H1 (cell line): ENCODE measurements at regions not wholly inside any gene's neighbourhood (a gene's known extent, or its start where the extent isn't known, plus 50 kb on each side); places are given as distances from the start of the nearest gene placed in this dataset.

Experiments used
- CEBPB ChIP-seq: IDR thresholded peaks from 2 replicates; pipeline ENCODE4 v1.6.1; 2012; ENCODE audit warnings: low read depth, low read length
- CHD2 ChIP-seq: IDR thresholded peaks from 2 replicates; pipeline ENCODE4 v1.6.1; 2012; ENCODE audit warnings: low read length, improper control_type of control experiment
- CHD7 ChIP-seq: fragments of 300-600 bp; sonication (generic); IDR thresholded peaks from 2 replicates; pipeline ENCODE4 v1.7.1; 2012; ENCODE audit warnings: low read length, moderate library complexity, mild to moderate bottlenecking, inconsistent platforms; ENCODE audit not compliant: insufficient replicate concordance
- CREB1 ChIP-seq: IDR thresholded peaks from 2 replicates; pipeline ENCODE4 v1.6.1; 2012; ENCODE audit warnings: inconsistent platforms
- EGR1 ChIP-seq: IDR thresholded peaks from 2 replicates; pipeline ENCODE4 v1.6.1; 2011; ENCODE audit warnings: low read depth, low read length, borderline replicate concordance
- JUN ChIP-seq: IDR thresholded peaks from 2 replicates; pipeline ENCODE4 v1.6.1; 2011; ENCODE audit warnings: low read depth, mild to moderate bottlenecking, improper control_type of control experiment, low read length
- KDM1A ChIP-seq: fragments of 200-600, 300-600 bp; sonication (generic); IDR thresholded peaks from 2 replicates; pipeline ENCODE4 v1.7.1; 2016; ENCODE audit warnings: mild to moderate bottlenecking, low read length, borderline replicate concordance
- KDM5A ChIP-seq: fragments of 200-600 bp; IDR thresholded peaks from 2 replicates; pipeline ENCODE4 v1.7.1; 2012; ENCODE audit warnings: mild to moderate bottlenecking, low read length, inconsistent platforms, mixed read lengths
- RAD21 ChIP-seq, 2 experiments: IDR thresholded peaks in 1 of 2; conservative IDR thresholded peaks in 1 of 2; 2 replicates each; pipeline ENCODE4 v1.6.1; 2011; ENCODE audit warnings: low read depth in 2 of 2, low read length in 2 of 2, improper control_type of control experiment in 1 of 2, inconsistent platforms in 1 of 2, mild to moderate bottlenecking in 1 of 2, moderate library complexity in 1 of 2
- SAP30 ChIP-seq: fragments of 300-600 bp; sonication (generic); IDR thresholded peaks from 2 replicates; pipeline ENCODE4 v1.7.1; 2012; ENCODE audit warnings: low read length, moderate library complexity, mild to moderate bottlenecking, inconsistent platforms; ENCODE audit not compliant: insufficient read depth, insufficient replicate concordance
- TAF7 ChIP-seq: optimal IDR thresholded peaks from 2 replicates; pipeline ENCODE3; 2011; ENCODE audit warnings: low read depth, mild to moderate bottlenecking, inconsistent platforms, low read length, moderate library complexity, borderline replicate concordance
- TBP ChIP-seq: IDR thresholded peaks from 2 replicates; pipeline ENCODE4 v1.6.1; 2011; ENCODE audit warnings: low read depth, low read length, improper control_type of control experiment
- TEAD4 ChIP-seq: IDR thresholded peaks from 2 replicates; pipeline ENCODE4 v1.6.1; 2012; ENCODE audit warnings: low read depth, low read length, inconsistent platforms, mixed read lengths

DNA sequence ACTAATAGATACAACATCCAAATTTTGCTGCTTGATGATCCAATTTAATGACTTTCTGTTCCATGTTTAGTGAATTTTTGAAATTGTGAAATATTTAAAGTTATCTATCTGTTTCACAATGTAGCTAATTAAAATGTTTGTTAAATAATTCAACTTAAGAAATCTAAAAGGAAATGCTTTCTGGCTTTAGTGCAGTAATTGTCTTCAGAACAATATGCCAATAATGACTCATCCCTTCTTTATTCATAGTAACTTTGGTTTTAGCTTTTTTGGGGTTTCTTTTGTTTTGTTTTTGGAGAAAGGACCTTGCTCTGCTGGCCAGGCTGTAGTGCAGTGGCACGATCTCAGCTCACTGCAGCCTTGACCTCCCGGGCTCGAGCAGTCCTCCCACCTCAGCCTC is 479.2 kb upstream of the RGS6 start (continued):
- no peak for TF ChIP-seq CHD7
- no peak for TF ChIP-seq TEAD4
- no peak for TF ChIP-seq RAD21 (IDR thresholded peaks at IDR 0.05 in 1 of 2, conservative IDR thresholded peaks at IDR 0.05 in 1 of 2; ENCODE audit: low read depth in 2 of 2, low read length in 2 of 2)
- TF ChIP-seq TBP = no peak
- TF ChIP-seq JUN = no peak
- TF ChIP-seq KDM1A = no peak
- TF ChIP-seq CHD2 = no peak
- TF ChIP-seq EGR1 = no peak
- TF ChIP-seq CEBPB = no peak
- no peak for TF ChIP-seq SAP30
- no peak for TF ChIP-seq CREB1
- TF ChIP-seq KDM5A = no peak
- no peak for TF ChIP-seq TAF7
